Stimulated activated CD8-positive, alpha-beta memory T cell treated with anti-CD3 and anti-CD28 coated beads, Interleukin-4, amount 100 ng/mL, for 24 hours (primary cell): ENCODE measurements at regions not wholly inside any gene's neighbourhood (a gene's known extent, or its start where the extent isn't known, plus 50 kb on each side); places are given as distances from the start of the nearest gene placed in this dataset.
"Not testable (repeated sequence)": the region's sequence is repeated elsewhere in the genome, so short reads cannot be mapped to it uniquely, and the experiment has no call there.

Experiments
- DNase-seq: peaks from one replicate; pipeline ENCODE4 v3.0.0-alpha.2; 2020; ENCODE audit warnings: low read depth

DNA sequence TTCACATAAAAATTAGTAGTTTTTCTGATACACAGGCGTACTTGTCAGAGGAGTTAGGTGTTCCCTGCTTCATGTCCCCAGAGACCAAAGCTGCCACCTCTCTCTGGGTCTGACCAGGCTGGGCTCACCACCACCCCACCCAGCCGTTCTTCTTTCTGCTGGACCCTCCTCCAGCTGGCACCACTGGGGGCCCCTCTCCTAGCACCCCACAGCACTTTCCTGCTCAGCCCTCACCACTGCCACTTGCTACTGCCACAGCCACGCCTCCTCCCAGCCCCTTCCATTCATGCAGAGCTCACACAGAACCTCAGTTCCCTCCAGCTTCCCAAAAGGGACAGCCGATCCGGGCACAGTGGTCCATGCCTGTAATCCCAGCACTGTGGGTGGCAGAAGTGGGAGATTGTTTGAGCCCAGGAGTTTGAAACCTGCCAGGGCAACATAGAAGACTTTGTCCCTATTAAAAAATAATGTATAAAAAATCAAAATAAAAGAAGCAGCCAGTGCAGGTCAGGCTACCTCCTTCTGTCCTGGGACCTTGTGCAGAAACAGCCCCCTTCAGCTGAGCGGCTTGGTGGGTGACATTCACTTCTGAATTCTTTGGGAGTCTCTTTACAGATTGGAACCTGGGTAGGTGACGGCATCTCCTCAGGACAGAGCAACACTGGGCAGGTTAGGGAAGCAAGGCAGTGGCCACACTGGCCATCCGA lies 208.3 kb downstream of the TOMM20 start:
- DNase-seq, result no peak

DNA sequence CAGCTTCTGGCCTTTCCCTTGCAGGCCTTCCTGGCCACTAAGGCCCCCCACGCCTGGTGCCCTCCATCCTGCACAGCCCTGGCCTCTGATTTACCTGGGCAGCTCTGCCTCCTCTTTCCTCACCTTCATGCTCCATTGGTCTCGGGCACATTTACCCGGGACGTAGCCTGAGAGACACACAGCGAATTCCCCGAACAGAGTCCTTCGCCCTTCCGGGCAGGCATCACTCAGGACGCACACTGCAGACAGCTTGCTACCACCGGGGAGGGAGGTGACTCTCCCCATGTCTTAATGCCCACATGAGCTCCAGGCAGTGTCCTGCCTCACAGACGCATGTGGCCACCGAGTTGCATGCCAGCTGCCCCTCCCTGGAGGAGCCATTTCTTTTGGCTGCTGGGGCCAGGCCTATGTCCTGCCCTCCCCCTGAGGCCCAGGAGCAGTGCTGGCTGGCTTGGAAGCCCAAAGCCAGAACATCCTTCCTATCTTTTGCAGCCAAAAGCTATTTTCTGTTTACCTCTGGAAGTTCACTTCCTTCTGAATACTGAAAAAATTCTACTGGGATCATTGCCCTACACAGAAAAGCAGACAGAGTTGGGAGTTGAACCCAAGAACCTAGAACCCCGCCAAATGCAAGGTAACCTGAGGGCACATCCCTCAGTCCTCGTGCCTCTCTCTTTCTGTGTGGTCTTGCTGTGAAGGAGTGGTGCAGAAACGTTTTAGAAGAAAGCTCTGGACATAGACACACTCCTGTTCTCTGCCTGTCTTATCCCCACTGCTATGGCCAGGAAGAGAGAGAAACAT lies 209.5 kb downstream of the TOMM20 start:
- no peak for DNase-seq

DNA sequence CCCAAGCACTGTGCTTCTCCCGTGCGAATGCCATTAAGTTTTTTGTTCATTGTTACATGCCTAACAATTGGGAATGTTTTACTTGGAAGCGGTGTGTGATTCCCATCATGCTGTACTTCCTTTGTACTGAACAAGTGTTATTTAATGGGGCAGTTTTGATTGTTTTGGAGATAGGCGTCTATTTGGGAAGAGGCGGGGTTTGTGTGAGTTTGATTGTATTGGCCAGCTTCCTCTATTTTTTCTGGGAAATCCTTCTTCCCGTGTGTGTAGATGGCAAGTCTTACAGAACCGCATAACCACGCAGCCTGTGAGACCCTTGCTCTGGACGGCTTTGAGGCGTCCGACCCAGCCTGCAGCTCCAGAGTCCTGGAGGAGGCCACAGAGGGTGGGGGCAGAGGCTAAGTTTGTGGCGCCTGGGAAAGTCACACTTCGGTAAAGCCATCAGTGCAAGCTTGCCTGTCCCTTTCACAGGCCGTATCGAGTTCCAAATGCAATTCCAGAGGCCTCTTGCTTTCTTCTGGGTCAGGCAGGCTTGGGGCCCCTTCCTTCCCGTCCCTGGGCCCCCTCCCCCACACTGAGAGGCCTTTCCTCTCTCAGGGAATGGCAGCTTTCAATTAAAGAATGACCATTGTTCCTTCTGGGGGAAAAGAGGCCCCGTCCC lies 210.3 kb downstream of the TOMM20 start:
- DNase-seq, result no peak

DNA sequence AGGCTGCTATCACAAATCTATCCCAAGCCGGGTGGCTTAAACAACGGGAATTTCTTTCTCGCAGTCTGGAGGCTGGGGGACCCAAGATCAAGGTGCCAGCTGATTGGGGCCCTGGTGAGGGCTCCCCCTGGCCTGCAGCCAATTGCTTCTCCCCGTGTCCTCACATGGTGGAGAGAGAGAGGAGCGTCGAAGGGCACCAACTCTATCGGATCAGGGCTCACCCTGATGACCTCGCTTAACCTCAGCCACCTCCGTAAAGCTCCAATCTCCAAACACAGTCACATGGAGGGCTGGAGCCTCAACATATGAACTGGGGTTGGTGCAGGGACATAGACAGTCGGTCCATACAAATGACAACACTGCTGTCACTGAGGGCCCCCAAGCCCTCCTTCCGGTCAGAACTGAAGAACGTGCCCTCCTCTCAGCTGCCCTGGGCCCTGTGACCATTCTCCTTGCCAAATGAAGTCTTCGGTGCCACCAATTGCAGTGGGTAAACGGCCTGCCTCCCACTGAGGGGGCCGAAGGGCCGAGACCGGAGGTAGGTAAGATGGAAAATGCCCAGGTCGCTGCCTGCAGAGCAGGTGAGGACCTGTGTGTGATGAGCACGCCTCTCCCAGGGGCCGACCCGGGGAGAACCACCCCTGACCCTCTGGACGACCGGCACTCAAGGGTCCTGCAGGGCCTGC lies 211.0 kb downstream of the TOMM20 start:
- DNase-seq, result no peak

DNA sequence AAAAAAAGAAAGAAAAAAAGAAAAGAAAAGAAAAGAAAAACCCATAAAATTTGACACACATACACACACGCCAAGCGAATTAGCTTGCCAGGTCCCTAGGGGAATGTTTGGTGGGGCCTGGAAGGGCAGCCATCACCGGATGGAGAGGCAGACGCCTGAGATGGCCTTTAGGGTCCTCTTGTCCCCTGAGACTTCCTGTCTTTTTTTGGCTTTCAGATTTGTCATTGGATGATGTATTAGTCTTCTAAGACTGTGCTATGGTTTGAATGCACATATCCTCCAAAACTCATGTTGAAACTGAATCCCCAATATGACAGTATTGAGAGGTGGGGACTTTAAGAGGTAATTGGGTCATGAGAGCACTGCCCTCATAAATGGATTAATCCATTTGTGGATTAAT lies 211.8 kb downstream of the TOMM20 start:
- DNase-seq, result no peak

DNA sequence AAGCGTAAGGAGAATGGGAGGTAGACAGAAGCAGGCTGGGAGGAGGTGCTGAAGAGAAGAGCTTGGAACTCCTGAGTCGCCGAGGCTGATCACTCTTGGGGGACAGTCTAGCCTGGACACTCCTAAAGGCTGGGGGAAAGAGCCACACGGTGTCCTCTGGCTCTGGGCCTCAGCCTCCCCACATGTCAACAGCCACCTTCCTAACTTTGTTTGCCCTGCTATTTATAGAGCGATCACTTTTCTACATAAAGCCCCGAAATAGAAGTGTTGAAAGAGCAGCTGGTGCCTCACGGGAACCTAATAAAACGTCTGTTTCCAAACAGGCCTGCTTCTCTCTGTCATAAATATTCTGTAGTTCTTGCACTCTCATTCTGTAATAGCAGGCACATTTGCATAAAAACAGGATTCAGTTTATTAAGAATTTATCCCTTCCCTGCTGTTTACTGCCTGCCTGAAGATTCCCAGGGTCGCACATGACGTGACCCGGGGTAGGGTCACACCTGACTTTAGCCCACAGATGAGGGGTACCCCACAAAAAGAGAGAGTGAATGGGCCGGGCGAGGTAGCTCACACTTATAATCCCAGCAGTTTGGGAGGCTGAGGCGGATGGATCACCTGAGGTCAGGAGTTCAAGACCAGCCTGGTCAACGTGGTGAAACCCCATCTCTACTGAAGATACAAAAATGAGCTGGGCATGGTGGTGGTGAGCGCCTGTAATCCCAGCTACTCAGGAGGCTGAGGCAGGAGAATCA lies 212.5 kb downstream of the TOMM20 start:
- no peak for DNase-seq

DNA sequence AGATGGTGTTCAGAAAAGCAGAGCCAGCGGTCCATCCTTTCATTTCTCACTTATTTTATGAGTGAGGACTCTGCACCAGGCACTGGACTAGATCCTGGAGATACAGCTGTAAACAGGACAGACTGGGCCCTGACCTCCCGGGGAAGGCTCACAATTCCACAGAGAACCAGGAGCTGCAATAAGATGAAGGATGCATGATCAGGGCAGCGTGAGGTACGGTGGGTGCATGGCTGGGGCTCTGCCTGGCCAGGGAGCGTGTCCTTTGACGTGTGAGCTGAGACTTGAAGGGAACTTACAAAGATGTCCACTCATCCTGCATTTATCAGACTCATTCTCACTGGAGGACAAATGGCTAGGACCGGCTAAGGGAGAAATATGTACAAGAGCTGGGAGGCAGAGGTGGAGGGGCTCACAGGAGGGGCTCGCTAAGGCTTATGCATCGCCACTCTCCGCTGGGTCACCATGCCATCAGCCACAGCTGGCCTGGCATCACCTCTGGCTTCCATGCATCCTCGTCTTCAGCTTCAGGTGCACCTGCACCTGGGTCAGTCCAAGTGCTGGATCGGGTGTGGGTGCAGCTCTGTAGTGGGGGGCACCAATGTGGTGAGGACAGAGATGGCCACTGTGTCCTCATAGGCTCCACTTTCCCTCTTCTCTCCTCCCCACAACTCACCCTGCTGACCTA lies 213.9 kb downstream of the TOMM20 start:
- DNase-seq, result no peak

DNA sequence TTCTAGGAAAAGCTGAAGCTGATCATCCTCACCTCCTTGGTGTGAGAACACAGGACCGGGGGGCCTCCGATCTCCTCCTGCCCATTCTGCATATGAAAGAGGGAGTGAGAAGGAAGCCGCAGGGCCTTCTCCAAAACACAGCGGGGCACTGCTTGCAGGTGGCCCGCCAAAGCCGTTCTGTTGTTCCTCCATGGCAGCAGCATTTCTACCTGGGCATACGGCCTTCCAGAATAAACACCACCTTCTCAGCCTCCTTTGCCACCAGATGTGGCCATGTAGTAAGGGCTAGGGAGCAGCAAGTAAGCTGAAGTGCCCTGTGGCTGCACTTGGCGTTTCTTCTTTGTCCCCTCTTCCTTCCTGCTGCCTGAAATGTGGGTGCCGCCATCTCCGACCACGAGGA lies 214.9 kb downstream of the TOMM20 start:
- no peak for DNase-seq

DNA sequence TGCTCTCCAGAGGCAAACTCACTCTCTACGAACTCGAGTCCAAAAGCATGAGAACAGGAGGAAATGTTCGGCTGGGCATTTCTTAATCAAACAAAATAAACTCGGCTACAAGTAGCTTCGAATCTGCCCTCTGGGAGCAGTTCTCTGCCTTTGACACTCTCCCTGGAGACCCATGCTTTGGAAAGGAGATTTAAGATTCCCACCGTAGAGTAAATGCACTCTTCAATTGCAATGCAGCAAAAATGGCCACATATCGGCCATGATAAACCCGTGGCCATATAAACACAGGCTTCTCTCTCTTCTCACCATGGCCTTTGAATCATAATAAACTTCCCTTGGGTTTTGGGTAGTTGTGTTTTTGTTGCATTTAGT lies 215.4 kb downstream of the TOMM20 start:
- DNase-seq, result no peak

DNA sequence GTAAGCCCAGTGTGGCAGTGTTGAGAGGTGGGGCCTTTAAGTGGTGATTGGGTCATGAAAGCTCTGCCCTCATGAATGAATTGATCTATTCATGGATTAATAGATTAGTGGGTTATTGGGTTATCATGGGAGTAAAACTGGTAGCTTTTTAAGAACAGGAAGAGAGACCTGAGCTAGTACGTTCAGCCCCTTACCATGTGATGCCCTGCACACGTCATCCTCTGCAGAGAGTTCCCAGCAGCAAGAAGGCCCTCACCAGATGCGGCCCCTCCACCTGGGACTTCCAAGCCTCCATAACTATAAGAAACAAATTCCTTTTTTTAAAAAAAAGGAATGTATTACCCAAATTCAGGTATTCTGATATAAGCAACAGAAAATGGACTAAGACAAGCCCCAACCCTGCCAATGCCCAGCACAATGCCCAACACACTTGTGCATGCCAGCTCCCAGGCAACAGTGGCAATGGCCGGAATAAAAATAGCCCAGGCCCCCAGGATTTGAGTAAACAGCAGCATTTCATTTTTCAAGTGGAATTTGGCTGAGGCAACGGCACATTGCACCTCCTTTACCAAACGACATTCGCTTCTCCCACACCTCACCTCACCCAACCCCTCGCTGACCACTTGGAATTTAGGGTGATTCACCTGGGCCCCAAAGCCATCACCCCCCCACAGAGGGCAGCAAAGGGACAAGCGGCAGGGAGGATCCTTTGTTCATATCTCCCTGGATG lies 215.9 kb downstream of the TOMM20 start:
- no peak for DNase-seq

DNA sequence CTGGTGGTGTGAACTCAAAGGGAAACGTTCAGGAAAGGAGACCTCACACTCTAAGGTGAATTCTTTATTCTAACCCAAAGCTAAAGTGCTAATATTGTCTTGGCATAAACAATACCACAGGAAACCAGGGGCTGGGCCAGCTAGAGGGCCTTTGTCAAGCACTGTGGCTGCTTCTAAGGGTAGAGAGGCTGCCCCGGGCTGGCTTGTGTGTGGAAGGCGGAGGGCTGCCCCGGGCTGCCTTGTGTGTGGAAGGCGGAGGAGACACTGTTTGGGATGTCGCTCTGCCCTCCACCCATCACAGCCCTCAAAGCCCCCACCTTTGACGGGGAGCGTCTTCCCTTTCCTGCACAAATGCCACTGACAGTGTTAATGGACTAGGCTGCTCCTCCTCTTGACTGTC lies 216.8 kb downstream of the TOMM20 start:
- no peak for DNase-seq

DNA sequence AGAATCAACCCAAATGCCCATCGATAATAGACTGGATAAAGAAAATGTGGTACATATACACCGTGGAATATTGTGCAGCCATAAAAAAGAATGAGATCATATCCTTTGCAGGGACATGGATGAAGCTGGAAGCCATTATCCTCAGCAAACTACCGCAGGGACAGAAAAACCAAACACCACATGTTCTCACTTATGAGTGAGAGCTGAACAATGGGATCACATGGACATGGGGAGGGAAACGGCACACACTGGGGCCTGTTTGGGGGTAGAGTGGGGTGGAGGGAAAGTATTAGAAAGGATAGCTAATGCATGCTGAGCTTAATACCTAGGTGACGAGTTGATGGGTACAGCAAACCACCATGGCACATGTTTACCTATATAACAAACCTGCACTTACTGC lies 217.5 kb downstream of the TOMM20 start:
- DNase-seq, result not testable (repeated sequence)

DNA sequence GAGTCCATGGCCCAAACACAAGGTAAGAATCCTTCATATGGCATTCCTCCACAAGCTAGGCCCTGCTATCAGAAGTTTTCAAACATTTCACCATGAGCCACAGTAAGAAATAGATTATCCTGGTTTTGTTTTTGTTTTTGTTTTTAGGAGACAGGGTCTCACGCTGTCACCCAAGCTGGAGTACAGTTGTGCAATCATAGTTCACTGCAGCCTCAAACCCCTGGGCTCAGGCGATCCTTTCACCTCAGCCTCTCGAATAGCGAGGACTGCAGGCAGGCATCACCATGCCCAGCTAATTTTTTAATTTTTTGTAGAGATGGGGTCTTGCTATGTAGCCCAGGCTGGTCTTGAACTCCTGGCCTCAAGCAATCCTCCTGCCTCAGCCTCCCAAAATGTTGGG lies 218.8 kb downstream of the TOMM20 start:
- DNase-seq, result no peak

DNA sequence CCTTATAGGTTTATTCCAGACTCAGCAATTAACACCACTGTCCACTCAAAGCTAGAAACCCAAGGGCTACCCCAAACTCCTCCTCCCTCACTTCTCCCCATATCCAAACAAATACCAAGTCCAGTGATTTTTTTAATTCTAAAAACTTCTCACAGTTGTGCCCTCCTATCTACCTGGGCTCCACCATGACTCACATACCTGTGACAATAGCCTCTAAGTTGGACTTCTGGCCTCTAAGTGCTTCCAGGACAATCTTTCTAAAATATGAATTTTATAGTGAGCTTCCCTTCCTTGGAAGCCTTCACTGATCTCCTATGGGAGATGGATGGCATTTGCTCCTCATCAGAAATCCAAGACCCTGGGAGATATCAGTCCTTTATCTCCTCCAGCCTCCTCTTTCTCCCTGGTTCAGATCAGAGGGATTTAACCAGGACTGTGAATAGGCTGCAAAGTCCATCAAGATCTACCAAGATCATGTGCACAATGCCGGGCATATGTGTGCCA lies 219.3 kb downstream of the TOMM20 start:
- no peak for DNase-seq

DNA sequence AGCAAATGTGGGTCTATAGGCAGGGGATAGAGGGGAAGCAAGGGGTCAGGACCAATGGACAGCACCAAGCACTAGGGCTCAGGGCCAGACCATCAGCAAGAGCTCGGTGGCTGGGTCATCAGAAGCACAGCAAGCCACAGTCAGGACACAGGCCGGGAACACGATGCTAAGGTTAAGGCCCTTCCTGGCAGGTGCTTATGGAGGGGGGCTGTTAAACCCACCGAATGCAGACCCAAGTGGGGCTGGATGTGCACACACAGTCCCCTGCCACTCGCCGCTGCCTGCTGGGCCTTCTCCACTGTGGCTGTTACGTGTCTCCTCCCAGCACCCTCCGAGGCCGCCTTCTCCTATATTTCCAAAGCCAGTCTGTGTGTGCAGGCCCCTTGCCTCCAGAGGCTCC lies 220.1 kb downstream of the TOMM20 start:
- no peak for DNase-seq

DNA sequence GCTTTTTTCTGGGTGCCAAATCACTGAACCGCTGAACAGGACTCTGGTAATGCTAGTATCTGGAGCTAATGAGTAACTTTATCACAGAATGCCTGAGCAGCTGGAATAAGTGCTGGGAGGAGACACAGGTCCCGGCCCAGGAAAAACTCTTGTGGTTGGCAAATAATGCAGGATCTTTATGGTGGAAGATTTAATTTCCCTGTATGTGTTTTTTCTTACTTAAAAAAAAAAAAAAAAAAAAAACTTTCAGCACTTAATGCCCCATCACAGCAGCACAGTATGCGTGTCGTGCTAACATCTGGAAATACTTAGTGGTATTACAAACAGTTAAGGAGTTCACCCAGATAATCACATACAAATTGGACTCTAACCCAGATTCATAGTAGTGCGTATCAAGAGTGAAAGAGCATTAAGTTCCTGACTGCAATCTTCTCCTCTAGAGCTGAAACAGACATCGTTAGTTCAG lies 220.7 kb downstream of the TOMM20 start:
- DNase-seq, result no peak

DNA sequence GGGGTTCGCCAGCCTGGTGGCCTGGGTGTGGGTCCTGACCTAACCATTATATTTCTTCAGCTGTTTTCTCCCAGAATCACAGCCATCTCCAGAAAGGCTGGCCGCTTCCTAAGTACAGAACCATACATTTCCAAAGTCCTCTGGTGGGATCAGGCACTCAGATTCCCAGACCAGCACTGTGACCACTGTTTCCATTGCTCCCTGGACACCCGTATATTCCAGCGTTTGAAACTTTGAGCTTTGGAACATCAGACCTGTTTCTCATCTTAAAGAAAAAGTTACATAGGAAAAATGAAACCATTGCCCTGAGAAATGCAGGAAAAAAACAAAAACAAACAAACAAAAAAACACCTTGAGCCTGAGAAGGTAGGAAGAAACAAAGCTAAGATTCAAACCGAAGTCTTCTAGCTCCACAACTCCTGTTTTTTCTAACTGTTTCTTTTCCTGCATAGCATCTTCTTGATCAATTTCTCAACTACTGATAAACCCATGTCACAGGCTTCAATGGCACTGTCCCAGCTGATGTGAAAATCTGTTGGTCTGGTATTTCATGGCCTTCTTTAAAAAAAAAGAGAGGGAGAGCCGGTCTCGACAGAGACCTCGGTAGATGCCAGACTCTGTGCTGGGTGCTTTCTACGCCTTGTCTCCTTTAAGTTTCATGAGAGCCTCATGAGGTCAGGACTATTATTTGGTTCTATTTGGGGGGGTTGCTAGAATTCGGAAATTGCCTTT lies 221.3 kb downstream of the TOMM20 start:
- no peak for DNase-seq

DNA sequence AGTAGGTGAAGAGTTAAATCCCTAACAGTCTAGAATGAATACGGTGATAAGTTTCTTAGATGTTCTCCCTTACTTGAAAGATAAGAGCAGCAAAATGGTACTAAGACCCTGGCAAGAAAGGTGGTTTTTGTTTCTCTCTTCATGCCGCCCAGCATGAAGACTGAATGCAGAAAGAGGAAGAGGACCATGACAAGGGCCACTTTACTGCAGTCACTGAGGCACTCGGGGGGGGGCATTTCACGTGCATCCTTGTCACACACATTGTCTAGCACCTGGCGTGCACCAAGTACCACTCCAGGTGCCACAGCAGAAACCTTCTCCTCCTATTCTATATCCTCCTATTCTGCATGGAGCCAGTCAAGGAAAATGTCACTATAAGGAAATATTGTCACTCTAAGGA lies 222.0 kb downstream of the TOMM20 start:
- no peak for DNase-seq

DNA sequence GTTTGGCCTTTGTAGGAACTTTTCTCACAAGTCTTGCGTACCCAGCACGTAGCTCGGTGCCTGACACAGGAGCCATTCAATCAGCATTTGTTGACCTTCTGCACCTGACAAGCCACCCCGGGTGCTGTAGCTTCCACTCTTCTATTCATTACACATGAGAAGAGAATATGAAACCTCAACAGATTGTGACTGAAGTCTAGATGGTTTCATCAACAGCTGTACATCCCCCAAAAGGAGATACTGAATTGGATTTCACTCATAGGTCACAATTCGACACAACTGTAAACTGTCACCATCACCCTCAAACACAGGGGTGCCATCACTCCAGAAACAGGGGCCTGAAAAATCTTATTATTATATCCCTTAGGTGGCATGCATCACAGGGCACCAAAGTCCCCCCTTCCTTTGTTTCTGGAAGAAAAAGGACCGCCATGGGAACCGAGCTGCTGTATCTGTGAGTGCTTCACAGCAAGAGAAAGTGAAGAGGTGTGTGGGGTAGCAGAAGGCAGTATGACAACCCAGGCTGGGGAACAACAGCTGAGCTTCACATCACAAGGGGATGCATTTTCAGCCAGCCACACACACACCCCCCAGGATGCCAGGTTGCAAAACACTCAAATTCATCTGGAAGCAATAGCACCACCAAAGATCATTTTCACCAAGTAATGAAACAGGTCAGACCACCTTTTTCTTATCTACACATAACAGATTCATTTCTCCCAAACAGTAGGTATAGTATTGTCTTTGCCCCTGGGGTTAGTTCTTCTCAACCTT lies 225.7 kb downstream of the TOMM20 start:
- no peak for DNase-seq
